Lower lobe of right lung (tissue), 2 donors: ENCODE measurements at regions not wholly inside any gene's neighbourhood (a gene's known extent, or its start where the extent isn't known, plus 50 kb on each side); places are given as distances from the start of the nearest gene placed in this dataset.

ENCODE experiments used
- ATAC-seq, 2 donors: fragments of 200-7000 bp; cut with Tn5 transposase; one replicate each; pipeline ENCODE4 v1.9.1; 2020 to 2022; ENCODE audit warnings: mild to moderate bottlenecking in 2 of 2, moderate library complexity in 2 of 2
- DNase-seq: peaks from one replicate; pipeline ENCODE4 v3.0.0-alpha.2; 2020
- H3K27ac ChIP-seq: fragments of 200-600 bp; one replicate; pipeline ENCODE4 v1.8.0; 2022
- H3K27me3 ChIP-seq: fragments of 200-600 bp; one replicate; pipeline ENCODE4 v1.8.0; 2022; ENCODE audit warnings: low read depth
- H3K36me3 ChIP-seq: fragments of 200-600 bp; one replicate; pipeline ENCODE4 v1.8.0; 2022; ENCODE audit warnings: mild to moderate bottlenecking
- H3K4me1 ChIP-seq: fragments of 200-600 bp; one replicate; pipeline ENCODE4 v1.8.0; 2022
- H3K4me3 ChIP-seq: fragments of 200-600 bp; one replicate; pipeline ENCODE4 v1.8.0; 2022; ENCODE audit warnings: mild to moderate bottlenecking
- H3K9me3 ChIP-seq: fragments of 200-600 bp; one replicate; pipeline ENCODE4 v1.8.0; 2022
- CTCF ChIP-seq: fragments of 200-600 bp; IDR thresholded peaks from one replicate; pipeline ENCODE4 v1.8.0; 2022; ENCODE audit warnings: antibody characterized with exemption, mild to moderate bottlenecking
- intact Hi-C: fragments of 100-400 bp; cut with DNase I; formaldehyde crosslinking; loops from one replicate; pipeline ENCODE4 v1.11.0; 2022
- donor health status: DM: no; HTN: yes; CAD: no; lungs with severe emphysema.

GRCh38 chr1:188986745-188987417 is 1490.8 kb downstream of the BRINP3 start:
- no peaks in the 10 kb centered on the region for H3K36me3 ChIP-seq
- intact Hi-C loops = no loop called here
- no peak overlapping the region for H3K4me3 ChIP-seq
- DNase-seq (no peak), ATAC-seq (no peak)
- H3K4me1 ChIP-seq = no peaks in the 10 kb centered on the region
- H3K9me3 ChIP-seq = no peaks in the 10 kb centered on the region
- H3K27ac ChIP-seq = no peak overlapping the region
- TF ChIP-seq CTCF = no peak
- H3K27me3 ChIP-seq = no peaks in the 10 kb centered on the region

- Histone ChIP-seq H3K9me3 (no peaks in the 10 kb centered on the region), H3K4me3 (no peak overlapping the region), H3K27me3 (no peaks in the 10 kb centered on the region), H3K4me1 (no peaks in the 10 kb centered on the region), H3K36me3 (no peaks in the 10 kb centered on the region), H3K27ac (no peak overlapping the region)
- no peak for TF ChIP-seq CTCF
- intact Hi-C loops = no loop called here
- no peak for DNase-seq
- ATAC-seq = no peak
Observed at GRCh38 chr1:188988589-188988988, 1489.1 kb downstream of the BRINP3 start.

GRCh38 chr1:188991221-188991930 is 1486.3 kb downstream of the BRINP3 start:
- no peak for TF ChIP-seq CTCF
- ATAC-seq (no peak), DNase-seq (no peak)
- intact Hi-C loops = no loop called here
- no peak overlapping the region for H3K27ac ChIP-seq
- no peak overlapping the region for H3K4me3 ChIP-seq
- no peaks in the 10 kb centered on the region for H3K36me3 ChIP-seq
- H3K9me3 ChIP-seq = no peaks in the 10 kb centered on the region
- H3K4me1 ChIP-seq = no peaks in the 10 kb centered on the region
- H3K27me3 ChIP-seq = no peaks in the 10 kb centered on the region

- DNase-seq (no peak), ATAC-seq (peak in 1 of 2 donors; percentile 66)
- H3K9me3 ChIP-seq = no peaks in the 10 kb centered on the region
- H3K4me3 ChIP-seq = no peak overlapping the region
- TF ChIP-seq CTCF = no peak
- intact Hi-C loops = no loop called here
- no peak overlapping the region for H3K27ac ChIP-seq
- no peaks in the 10 kb centered on the region for H3K4me1 ChIP-seq
- H3K36me3 ChIP-seq = no peaks in the 10 kb centered on the region
- no peaks in the 10 kb centered on the region for H3K27me3 ChIP-seq
Observed at GRCh38 chr1:189007824-189008223, 1469.8 kb downstream of the BRINP3 start.

GRCh38 chr1:189021577-189021976 is 1456.1 kb downstream of the BRINP3 start:
- Histone ChIP-seq H3K27ac (no peak overlapping the region), H3K4me3 (no peak overlapping the region), H3K36me3 (no peaks in the 10 kb centered on the region), H3K9me3 (no peaks in the 10 kb centered on the region), H3K4me1 (no peaks in the 10 kb centered on the region), H3K27me3 (no peaks in the 10 kb centered on the region)
- TF ChIP-seq CTCF = no peak
- intact Hi-C loops = no loop called here
- DNase-seq (no peak), ATAC-seq (peak; percentile 62 to 86)
